ENCODE measurements at regions not wholly inside any gene's neighbourhood (a gene's known extent, or its start where the extent isn't known, plus 50 kb on each side); places are given as distances from the start of the nearest gene placed in this dataset.

DNA sequence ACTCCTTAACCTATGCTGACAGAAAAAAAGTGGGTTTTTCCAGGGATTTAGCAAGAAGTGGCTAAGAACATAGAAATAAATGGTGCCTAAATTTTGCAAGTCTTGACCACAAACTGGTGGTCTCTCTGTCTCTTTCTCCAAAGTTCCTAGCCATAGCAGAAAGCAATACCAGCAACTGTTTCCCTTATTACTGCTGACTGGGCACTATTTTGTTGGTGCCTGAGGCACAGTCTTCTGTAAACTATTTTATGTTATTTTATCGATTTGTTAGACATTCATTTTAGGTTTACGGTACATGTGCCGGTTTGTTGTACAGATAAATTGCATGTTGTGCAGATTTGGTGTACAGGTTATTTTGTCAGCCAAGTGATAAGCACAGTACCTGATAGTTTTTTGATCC, 234.6 kb upstream of the TECRL start:
- Histone ChIP-seq H4K20me1 (ENCODE audit: insufficient read depth, low read length) (no peaks in the 10 kb centered on the region), H3K9me3 (ENCODE audit: low read length) (no peaks in the 10 kb centered on the region), H3K4me2 (ENCODE audit: low read depth, low read length) (no peak overlapping the region), H3K36me3 (replicated peaks in 1 of 2; ENCODE audit: control insufficient read depth in 1 of 2, insufficient read depth in 2 of 2, low read length in 2 of 2) (no peaks in the 10 kb centered on the region), H3K9ac (ENCODE audit: insufficient read depth, low read depth, low read length) (no peak overlapping the region), H3K27me3 (ENCODE audit: control insufficient read depth in 1 of 2, insufficient read depth in 2 of 2, low read length in 2 of 2) (no peaks in the 10 kb centered on the region), H3K27ac (ENCODE audit: extremely low read length, insufficient read depth, low read length) (no peak overlapping the region), H3K4me3 (replicated peaks in 1 of 3; ENCODE audit: insufficient read depth in 1 of 3, low read depth in 2 of 3, low read length in 3 of 3) (no peak overlapping the region), H3K4me1 (ENCODE audit: insufficient read depth, low read length) (no peaks in the 10 kb centered on the region), H2AFZ (ENCODE audit: low read length) (no peak overlapping the region), H3K79me2 (ENCODE audit: insufficient read depth, low read length) (no peaks in the 10 kb centered on the region)
- ATAC-seq: no peak
- BruUV-seq (replicated peaks): no TSS peak
- TF ChIP-seq, protein P1, sequence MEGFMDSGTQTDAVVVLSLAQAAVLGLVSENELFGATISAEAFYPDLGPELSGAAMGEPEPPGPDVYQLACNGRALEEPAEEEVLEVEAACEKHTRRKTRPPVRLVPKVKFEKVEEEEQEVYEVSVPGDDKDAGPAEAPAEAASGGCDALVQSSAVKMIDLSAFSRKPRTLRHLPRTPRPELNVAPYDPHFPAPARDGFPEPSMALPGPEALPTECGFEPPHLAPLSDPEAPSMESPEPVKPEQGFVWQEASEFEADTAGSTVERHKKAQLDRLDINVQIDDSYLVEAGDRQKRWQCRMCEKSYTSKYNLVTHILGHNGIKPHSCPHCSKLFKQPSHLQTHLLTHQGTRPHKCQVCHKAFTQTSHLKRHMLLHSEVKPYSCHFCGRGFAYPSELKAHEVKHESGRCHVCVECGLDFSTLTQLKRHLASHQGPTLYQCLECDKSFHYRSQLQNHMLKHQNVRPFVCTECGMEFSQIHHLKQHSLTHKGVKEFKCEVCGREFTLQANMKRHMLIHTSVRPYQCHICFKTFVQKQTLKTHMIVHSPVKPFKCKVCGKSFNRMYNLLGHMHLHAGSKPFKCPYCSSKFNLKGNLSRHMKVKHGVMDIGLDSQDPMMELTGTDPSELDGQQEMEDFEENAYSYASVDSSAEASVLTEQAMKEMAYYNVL (CRISPR knock-in tag; IDR thresholded peaks at IDR 0.05; ENCODE audit: borderline replicate concordance): no peak
- TF ChIP-seq RBAK (CRISPR knock-in tag; IDR thresholded peaks at IDR 0.05) (no peak), TARDBP (CRISPR knock-in tag; IDR thresholded peaks at IDR 0.05) (no peak), SMAD3 (CRISPR knock-in tag; IDR thresholded peaks at IDR 0.05) (no peak), ZNF451 (CRISPR knock-in tag; IDR thresholded peaks at IDR 0.05) (no peak), MAFF (IDR thresholded peaks at IDR 0.05; ENCODE audit: low read depth, low read length) (peak; percentile 97), ZNF7 (CRISPR knock-in tag; IDR thresholded peaks at IDR 0.05) (no peak), MAFK (conservative IDR thresholded peaks at IDR 0.05 in 1 of 2, IDR thresholded peaks at IDR 0.05 in 1 of 2; ENCODE audit: low read length in 2 of 2) (peak; percentile 93 to 96), ARNTL (CRISPR knock-in tag; IDR thresholded peaks at IDR 0.05) (no peak), ZNF225 (CRISPR knock-in tag; IDR thresholded peaks at IDR 0.05) (no peak)
- TF ChIP-seq, protein P2, sequence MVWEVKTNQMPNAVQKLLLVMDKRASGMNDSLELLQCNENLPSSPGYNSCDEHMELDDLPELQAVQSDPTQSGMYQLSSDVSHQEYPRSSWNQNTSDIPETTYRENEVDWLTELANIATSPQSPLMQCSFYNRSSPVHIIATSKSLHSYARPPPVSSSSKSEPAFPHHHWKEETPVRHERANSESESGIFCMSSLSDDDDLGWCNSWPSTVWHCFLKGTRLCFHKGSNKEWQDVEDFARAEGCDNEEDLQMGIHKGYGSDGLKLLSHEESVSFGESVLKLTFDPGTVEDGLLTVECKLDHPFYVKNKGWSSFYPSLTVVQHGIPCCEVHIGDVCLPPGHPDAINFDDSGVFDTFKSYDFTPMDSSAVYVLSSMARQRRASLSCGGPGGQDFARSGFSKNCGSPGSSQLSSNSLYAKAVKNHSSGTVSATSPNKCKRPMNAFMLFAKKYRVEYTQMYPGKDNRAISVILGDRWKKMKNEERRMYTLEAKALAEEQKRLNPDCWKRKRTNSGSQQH (CRISPR knock-in tag; IDR thresholded peaks at IDR 0.05; ENCODE audit: low read depth): no peak
- WGBS (ENCODE audit: low lambda C conversion rate): 40% methylated on average over 3 of the region's 3 CpGs
- in situ Hi-C loops (cut with HindIII; ENCODE audit: extremely low pct_ligation_motif_present, low pct_unique_long_range_greater_than_20kb) (no loop called here), intact Hi-C loops (cut with micrococcal nuclease; ENCODE audit: unreplicated experiment) (no loop called here)
- ChIA-PET POLR2A (no interaction called here), CTCF (ENCODE audit: low intra/inter-chr PET ratio, low total read pairs) (no interaction called here)
- no peak for FAIRE-seq
- DNase-seq (ENCODE audit: low spot score): no peak

Measured in HepG2 (cell line).